NOMO-1 treated with dmso at 0.1 percent for 144 hours (cell line): ENCODE measurements at regions not wholly inside any gene's neighbourhood (a gene's known extent, or its start where the extent isn't known, plus 50 kb on each side); places are given as distances from the start of the nearest gene placed in this dataset.
"Not testable (repeated sequence)": the region's sequence is repeated elsewhere in the genome, so short reads cannot be mapped to it uniquely, and the experiment has no call there.

Source experiments
- DNase-seq: peaks from one replicate; lab custom pipeline; 2025; ENCODE audit not compliant: unreplicated experiment; lab: John Stamatoyannopoulos, UW

DNA sequence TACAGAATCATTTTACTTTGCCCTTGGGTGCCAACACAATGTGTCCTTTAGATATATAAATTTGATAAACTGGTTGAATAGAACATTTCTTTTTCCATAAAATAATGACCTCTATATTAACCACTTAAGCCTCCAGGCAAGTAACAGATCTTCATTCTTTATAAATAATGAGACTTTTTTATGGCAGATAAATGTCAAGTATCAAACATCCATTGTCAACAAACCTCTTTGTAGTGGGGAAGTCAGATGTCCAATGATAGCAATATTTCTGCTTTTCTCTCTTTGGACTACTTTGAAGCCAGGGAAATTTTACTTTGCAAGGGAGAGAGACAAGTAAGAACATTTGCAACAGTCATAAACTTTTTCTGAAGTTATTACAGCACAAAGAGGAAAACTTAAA is 841.2 kb downstream of the CDH8 start:
- DNase-seq = no peak

DNA sequence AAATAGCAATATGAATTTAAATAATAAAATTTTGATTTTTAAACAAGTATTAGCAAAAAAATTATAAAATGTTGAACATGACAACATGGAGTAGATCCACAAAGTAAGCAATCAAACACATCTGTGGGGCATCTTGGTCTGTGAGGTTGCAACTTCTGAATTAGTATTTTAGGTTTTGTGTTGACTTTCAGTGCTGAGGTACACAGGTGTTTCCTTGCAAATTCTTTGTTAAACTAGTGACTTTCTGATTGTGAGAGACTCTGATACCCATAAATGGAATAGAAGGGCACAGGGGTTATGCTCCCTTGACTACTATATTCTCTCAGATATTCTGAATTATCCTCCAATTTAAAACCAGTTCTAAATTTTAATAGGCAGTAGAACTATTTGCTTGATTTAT is 841.7 kb downstream of the CDH8 start:
- no peak for DNase-seq

- DNase-seq = no peak
These were observed 853.8 kb downstream of the CDH8 start for GRCh38 chr16:61182391-61182790.

- no peak for DNase-seq
These were observed 854.3 kb downstream of the CDH8 start for GRCh38 chr16:61181982-61182381.

DNA sequence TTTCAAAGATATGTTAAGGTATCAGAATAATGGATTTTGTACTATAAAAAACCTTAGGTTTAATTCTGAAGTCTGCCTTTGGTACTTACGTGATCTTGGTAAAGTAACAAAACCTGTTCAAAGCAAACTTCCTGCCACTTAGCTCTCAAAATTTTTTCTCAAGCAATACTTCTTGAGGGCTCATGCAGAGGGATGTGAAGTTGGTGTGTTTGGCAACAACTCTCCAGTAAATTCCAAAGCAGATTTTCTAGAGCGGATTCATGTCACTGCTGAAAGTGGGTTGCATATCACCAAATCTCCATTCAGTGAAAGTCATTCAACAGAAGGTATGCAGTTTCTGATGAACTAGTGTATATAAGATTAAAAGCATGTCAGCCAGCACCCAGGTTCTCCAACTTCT is 856.7 kb downstream of the CDH8 start:
- no peak for DNase-seq

DNA sequence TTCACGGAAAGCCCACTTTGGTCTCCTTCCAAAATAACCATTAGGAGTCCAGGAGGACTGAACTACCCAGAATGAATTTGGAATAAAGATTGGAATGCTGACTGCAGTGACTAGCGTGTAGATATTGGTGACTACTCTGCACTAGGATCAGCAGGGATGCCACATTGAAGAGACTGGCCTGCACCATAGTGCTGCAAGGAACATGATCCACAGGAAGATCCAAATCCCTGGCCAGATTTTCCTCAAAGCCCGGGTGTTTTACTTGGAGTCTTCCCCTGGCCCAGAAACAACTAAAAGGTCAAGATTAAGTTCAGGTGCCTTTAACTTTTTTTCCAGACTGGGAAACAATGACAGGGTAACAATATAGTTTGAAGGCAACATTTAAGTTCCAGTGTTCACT is 870.4 kb downstream of the CDH8 start:
- no peak for DNase-seq

DNA sequence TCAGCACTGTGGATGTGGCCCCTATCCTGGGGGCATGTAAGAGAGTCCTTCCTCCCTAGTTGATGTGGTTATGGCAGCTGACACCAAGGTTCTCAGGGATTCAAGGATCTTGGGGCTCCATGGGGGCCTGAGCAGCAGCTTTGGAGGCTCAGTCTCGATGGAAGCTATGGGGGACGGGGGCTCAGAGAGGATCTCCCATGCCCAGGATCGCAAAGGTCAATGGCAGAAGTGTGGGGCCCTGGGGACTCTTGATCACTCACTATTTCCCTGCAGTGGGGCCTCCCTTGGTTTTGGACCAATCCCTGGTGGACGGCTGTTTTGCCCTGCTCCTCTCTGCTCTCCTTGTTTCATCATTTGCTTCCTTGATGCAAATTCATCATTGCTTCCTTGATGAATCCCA is 885.9 kb downstream of the CDH8 start:
- no peak for DNase-seq

DNA sequence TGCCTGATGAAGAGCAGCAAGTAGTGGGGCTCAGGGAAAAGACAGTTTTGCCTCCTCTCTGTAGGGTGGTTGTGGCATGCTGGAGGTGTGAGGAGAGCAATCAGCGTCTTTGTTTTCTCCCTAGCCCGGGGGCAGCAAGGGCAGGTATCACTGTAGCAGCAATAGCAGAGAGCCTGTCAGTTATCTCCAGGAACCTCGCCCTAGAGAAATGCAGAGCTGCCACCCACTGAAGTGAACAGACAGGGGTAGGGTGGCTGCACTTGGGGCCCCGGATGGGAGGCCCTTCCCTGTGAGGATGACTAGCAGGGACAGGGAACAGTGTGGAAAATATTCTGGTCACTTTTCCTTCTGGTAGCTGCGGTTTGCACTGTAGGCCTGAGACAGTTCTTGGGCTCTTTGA is 886.5 kb downstream of the CDH8 start:
- DNase-seq = no peak

DNA sequence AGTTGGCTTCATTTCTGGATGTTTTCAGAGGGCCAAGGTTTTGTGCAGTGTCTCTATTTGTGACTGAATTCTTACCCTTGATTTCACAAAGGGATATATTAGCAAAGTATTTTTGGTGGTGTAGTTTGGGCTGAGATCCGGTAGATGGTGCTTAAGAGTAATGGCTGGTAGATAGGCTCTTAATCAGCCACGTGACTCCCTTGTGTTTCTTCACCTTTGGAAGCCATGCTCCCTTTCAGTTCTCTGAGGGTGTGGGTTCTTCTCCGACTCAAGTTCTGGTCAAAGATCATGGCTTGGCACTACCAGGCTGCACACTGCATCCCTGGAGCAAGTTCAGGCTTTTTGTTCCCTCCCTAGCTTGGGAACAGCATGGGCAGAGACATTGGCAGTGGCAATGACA is 887.3 kb downstream of the CDH8 start:
- DNase-seq = no peak

DNA sequence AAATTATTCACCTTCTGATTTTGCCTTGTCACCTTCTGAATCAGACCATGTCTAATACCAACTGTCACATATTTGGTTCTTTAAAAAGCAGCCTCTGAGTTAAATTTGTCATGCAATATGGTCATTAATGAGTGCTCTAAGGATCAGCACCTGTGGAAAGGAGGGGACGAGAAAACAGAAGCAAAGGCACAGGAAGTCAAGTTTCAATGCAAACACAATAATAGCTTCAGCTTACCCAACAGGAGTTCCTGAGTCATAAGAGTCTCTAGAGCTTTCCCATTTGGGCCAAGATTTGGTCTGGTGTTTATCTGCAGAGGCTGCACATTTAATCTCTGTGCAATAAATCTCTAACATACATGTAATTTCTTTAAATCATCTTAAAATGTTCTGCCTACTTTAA is 889.8 kb downstream of the CDH8 start:
- DNase-seq = no peak

DNA sequence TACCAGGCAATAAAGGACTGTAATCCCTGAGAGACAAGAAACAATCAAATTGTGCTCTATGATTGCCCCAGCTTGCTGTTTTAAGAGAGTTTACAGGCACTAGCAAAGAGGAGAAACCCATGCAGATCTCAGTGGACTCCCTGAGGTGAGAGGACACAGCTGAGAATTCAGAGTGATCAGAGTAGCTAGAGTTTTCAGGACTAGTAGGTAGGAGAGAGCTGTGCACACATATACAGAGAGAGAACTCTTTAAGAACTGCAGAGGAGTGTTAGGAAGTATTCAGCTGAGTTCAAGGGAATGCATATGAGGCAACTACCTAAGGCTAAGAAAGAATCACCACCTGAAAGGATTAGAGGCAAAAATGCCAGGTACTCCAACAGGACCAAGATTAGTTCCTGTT is 904.8 kb downstream of the CDH8 start:
- no peak for DNase-seq

- no peak for DNase-seq
These were observed 907.5 kb downstream of the CDH8 start for GRCh38 chr16:61128545-61129323.

DNA sequence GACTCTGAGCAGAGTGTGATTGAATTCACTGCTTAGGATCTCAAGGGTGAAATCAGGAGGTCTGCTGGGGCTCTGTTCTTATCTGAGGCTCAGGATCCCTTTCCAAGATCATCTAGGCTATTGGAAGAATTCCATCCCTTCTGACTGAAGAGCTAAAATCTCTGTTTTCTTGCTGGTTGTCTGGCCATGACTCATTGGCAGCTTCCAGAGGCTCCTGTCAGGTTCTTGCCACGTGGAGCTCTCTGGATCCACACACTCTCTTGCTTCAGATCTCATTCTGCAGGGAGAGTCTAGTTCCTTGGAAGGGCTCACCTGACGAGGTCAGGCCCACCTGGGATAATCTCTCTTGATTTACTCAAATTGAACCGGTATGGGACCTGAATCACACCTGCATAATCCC is 930.7 kb downstream of the CDH8 start:
- no peak for DNase-seq

DNA sequence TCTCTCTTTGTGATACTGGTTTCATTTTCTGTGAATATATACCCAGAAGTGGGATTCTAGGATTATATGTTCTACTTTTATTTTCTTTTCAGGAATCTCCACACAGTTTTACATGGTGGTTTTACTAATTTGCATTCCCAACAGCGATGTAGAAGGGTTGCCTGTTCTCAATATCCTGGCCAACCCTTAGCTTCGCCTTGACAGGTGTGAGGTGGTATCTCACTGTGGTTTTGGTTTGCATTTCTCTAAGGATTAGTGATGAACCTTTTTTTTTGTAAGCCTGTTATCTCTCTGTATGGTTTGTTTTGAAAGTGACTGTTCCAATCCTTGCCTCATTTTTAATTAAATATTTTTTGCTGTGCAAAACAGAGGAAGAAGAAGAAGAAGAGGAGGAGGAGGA is 937.7 kb downstream of the CDH8 start:
- no peak for DNase-seq

- DNase-seq = not testable (repeated sequence)
These were observed 944.9 kb downstream of the CDH8 start for GRCh38 chr16:61091300-61091699.

DNA sequence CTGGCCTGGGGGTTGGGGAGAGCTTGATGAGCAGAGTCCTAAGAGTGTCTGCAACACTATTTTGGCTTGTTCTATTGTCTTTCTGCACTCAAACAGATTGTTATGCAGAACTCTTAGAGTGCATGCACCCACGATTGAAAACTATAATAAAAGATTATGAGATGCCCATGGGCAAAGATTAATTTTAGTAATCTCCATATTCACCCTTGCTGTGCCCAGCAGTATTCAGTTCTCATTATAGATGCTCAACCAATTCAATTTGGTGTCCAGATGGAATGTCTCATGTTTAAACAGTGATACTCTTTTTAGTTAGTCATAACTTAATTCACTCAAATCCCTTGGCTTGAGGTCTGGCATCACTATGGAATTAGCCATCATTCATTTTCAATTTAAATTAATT is 952.5 kb downstream of the CDH8 start:
- no peak for DNase-seq

- DNase-seq = no peak
These were observed 961.9 kb downstream of the CDH8 start for GRCh38 chr16:61074324-61074723.

- no peak for DNase-seq
These were observed 978.6 kb downstream of the CDH8 start for GRCh38 chr16:61057635-61058034.

DNA sequence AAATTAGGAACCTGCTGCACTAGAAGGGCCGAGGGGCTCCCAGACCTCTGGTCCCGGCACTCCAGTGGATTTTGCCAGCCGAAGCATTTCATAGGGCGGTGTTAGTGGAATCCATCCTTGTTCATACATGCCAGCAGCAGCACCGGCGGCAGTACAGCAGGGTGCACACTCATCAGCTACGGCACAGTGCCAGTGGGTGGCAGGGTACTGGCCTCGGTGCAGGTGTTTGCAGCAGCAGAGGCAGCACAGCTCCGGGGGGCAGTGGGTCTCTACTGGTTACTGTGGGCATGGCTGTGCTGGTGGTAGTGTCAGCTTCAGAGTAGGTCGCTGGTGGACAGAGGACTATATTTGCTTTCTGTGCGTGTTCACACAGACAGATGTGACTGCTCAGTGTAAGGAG is 985.7 kb downstream of the CDH8 start:
- no peak for DNase-seq

GRCh38 chr16:61045931-61046330 is 990.3 kb downstream of the CDH8 start:
- DNase-seq = no peak

GRCh38 chr16:61042737-61043136 is 993.5 kb downstream of the CDH8 start:
- DNase-seq = no peak

- DNase-seq = no peak
These were observed 1005.6 kb downstream of the CDH8 start for GRCh38 chr16:61030616-61031015.

- DNase-seq = no peak
These were observed 1011.9 kb downstream of the CDH8 start for GRCh38 chr16:61024180-61024900.
